NCI-H446 (cell line): ENCODE measurements at regions not wholly inside any gene's neighbourhood (a gene's known extent, or its start where the extent isn't known, plus 50 kb on each side); places are given as distances from the start of the nearest gene placed in this dataset.
"Not testable (repeated sequence)": the region's sequence is repeated elsewhere in the genome, so short reads cannot be mapped to it uniquely, and the experiment has no call there.

Experiments
- DNase-seq, 2 experiments: peaks; one replicate each; lab custom pipeline; 2025; lab: John Stamatoyannopoulos, UW

DNA sequence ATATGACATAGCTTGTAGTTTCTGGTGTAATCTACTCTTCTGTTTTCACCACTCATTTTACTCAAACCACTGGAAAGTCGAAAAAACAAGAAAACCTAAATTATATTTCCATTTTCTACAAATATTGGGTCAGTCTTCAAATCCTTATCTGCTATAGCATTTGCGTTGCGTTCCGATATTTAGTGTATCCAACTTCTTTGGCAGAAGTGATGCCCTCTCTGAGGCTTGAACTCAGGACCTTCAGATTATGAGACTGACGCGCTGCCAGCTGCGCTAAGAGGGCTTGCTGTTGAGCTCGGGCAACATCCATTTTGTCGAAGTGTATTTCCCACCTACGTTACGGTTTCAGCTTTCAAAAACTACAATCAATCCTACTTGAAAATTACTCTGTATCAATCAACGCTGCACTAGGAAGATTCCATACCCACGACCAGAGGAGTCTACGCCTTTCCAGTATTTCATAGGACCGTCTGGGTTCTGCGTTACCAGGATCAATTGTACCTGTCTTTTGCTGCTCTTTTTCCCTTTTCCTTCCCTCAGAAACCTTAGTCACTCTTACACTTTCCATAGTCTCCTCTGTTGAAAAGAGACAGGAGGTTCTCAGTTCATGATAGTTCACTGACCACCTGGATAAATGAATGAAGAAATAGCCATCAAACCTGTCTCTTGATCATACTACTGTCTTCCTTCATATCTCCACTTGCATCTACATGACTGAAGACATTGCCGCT is 140.5 kb upstream of the ZNF322 start:
- not testable (repeated sequence) for DNase-seq

DNA sequence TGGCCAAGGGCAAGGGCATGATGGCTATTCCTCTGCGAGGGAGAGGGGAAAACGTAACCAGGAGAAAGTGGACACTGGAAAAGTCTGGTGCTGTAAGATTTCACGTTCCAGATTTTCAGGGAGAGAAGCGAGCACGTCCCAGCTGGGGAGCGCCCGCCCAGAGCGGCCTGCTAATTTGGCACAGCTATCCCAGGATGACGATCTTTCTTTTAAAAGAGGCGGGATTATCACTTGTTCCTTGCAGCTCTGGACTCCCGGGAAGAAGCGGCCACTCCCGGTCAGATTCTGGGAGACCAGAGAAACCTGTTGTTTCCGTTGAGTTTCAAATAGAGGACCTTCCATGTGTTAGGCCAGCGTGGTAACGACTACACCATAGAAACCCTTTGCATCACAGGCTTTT is 144.2 kb upstream of the ZNF322 start:
- not testable (repeated sequence) for DNase-seq

DNA sequence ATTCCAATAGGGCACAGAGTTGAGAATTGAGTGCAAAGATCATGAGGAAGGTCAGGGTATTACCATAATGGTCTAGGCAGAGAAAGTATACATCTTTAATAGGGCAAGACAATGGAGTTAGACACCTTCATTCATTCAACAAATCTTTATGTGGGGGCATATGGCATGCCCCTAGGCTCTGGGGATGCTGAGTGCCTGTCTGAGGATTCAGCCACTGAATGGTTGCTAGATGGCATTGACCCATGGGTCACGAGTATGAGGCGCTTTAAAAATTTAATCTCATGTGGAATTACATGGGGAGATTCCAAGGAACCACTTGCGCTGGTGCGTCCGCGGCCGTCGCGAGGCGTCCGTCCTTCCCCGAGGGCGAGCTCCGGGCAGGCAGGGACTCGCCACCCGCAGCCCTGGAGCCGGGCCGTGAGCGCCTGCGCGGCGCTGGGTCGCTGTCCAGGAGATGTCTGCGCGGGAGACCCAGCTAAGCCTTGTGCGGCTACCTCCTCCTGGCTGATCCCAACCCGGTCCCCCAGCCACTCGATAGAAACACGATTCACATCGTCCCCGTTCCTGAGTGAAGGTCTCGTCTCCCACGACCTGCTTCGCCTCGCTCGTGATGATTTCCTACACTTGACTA is 152.1 kb upstream of the ZNF322 start:
- DNase-seq: not testable (repeated sequence)

DNA sequence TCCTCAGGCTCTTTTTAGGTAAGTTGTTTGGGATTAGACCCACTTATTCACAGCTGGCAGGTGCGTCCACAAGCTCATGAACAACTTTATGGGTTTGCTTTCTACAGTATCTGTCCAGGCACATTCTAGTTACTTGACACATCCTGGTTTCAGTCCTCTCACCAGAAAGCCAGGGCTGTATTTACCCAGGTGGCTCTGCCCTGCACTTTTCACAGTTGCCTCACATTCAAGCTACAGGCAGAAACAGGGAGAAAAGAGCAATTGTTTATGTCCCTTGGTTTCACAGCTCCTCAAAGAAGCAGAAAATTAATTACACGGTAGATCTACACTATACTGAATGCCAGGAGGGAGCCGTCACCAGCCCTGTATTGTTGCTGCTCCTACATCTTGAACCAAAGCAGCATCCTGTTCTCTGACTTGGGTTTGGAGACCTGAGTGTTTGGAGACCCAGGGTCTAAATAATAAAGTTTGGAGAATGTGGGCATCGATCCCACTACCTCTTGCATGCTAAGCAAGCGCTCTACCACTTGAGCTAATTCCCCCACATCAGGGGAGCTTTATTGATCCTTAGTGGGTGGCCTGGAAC is 159.2 kb upstream of the ZNF322 start:
- not testable (repeated sequence) for DNase-seq

DNA sequence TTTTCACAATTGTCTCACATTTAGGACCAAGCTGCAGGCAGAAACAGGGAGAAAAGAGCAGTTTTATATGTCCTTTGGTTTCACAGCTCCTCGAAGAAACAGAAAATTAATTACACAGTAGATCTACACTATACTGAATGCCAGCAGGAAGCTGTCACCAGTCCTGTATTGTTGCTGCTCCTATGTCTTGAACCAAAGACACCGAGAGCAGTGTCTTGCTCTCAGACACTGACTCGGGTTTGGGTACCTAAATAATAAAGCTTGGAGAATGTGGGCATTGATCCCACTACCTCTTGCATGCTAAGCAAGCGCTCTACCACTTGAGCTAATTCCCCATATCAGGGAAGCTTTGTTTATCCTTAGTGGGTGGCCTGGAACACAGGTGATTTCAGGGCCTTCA is 168.4 kb upstream of the ZNF322 start:
- DNase-seq: not testable (repeated sequence)

DNA sequence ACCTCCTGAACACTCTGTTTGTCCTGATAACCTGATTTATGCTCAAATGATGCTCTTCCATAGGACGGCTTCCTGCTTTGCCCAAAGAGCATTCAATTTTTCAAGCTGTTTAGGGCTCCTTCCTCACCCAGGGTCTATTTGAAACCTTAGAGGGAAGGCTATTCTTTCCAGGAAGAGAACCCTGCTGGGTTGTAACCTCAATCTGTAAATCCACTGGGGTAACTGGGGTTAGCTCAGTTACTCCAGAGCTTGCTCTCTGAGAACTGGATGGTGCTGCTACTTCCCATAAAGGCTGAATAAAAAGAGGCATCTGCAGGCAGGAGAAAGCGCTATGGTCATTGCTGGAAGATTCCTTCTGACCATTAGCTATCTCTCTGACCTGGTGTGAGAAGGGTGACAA is 169.9 kb upstream of the ZNF322 start:
- DNase-seq: not testable (repeated sequence)

DNA sequence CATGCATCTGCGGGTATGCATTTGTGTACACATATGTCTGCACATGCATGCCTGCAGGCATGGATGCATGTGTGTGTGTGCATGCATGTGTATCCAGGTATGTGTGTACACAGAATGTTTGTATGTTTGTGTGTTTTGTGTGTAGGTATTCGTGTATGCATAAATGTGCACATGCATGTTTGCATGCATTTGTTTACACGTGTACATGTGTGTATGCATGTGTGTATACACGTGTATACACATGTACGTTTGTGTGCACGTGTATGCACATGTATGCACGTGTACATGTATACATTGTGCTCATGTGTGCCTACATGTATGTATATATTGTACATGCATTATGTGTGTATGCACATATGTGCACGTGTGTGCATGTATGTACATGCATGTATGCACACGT is 171.4 kb upstream of the ZNF322 start:
- DNase-seq: not testable (repeated sequence)

DNA sequence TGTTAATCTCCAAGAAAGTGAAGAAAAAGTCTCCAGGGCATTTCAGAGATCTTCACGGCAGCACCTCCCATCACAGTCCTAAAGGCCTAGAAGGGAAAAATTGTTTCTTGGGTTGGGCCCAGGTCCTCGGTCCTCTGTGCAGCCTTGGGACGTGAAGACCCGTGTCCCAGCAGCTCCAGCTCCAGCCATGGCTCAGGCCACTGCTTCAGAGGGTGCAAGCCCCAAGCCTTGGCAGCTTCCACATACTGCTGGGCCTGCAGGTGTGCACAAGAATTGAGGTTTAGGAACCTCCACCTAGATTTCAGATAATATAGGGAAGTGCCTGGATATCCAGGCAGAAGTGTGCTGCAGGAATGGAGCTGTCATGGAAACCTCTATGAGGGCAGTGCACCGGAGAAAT is 176.2 kb upstream of the ZNF322 start:
- DNase-seq: not testable (repeated sequence)

DNA sequence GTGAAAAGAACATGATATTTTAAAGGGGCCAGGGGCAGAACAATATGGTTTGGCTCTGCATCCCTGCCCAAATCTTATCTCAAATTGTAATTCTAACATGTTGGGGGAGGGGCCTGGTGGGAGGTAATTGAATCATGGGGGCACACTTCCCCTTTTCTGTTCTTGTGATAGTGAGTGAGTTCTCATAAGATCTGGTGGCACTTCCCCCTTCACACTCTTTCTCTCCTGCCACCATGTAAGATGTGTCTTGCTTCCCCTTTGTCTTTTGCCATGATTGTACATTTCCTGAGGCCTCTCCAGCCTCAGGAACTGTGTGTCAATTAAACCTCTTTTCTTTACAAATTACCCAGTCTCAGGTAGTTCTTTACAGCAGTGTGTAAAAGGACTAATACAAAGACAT is 177.1 kb upstream of the ZNF322 start:
- not testable (repeated sequence) for DNase-seq

DNA sequence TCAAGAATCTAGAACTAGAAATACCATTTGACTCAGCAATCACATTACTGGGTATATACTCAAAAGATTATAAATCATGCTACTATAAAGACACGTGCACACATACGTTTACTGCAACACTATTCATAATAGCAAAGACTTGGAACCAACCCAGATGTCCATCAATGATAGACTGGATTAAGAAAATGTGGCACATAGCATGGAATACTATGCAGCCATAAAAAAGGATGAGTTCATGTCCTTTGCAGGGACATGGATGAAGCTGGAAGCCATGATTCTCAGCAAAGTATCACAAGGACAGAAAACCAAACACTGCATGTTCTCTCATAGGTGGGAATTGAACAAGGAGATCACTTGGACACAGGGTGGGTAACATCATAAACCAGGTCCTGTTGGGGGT is 185.3 kb upstream of the ZNF322 start:
- not testable (repeated sequence) for DNase-seq

DNA sequence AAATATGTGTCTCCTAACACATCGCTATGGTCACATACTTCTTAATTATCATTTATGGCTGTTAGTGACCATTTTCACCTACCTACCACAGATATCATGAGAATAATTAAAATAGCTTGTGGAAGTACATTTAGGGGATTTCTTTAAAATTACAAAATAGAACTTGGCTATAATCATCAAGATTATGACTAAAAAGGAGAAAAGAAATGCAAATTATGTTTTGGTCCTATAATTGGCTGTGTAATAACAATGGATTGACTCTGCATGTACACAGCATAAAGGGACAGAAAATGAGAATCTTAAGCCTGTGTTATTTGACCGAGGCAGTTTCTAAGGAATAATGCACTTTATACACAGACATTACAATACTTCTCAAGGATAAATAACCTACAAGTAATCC is 197.7 kb upstream of the ZNF322 start:
- not testable (repeated sequence) for DNase-seq

DNA sequence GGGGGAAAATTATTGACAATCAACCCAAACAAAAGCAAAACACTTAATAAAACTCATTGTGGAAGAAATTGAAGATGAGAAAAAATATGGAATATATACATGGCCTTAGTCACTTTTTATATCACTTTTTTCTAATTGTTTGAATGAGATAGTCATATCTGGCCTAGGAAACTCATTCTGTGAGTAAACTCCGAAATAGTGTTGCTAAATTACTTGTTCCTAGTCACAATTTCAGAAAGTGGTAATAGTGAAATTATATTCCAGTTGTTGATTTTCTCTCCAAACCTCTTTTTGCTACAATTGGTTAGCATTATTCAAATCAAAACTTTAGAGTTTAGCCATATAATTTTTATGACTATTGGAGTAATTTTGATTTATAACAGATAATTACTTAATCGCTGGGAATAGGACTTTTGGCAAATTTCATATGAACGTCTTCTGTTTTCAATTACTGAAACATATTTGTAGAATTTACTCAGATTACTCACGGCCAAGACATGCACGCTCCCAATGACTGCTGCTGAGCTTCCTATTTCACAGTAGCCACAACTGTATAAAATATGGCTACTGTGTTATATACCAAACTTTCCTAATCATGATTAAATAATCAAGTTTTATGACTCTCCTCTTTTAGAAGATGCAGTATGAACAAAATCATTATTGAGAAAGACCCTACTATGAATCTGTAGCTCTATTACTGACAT is 199.7 kb upstream of the ZNF322 start:
- not testable (repeated sequence) for DNase-seq

DNA sequence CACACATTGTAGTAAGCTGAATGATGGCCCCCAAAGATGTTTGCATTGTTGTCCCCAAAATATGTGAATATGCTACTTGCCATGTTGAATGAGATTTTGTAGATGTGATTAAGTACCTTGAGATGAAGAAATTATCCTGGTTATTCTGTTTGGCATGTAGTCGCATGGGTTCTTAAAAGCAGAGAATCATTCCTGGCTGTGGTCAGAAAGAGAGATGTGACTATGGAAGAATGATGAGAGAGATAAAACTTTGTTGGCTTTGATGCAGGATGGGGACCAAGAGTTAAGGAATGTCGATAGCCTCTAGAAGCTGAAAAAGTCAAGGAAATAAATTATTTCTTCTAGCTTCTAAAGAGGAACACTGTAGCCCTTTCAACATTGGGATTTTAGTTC is 200.2 kb upstream of the ZNF322 start:
- DNase-seq: not testable (repeated sequence)

DNA sequence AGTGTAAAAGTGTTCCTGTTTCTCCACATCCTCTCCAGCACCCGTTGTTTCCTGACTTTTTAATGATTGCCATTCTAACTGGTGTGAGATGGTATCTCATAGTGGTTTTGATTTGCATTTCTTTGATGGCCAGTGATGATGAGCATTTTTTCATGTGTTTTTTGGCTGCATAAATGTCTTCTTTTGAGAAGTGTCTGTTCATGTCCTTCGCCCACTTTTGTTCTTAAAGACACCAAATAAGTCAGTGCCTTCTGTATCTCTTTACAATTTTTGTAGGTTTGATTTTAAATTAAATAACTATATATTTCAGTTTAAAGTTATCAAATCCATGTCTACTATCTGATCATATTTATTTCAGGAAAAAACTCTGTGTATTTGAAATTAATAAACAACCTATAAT is 202.4 kb upstream of the ZNF322 start:
- not testable (repeated sequence) for DNase-seq

DNA sequence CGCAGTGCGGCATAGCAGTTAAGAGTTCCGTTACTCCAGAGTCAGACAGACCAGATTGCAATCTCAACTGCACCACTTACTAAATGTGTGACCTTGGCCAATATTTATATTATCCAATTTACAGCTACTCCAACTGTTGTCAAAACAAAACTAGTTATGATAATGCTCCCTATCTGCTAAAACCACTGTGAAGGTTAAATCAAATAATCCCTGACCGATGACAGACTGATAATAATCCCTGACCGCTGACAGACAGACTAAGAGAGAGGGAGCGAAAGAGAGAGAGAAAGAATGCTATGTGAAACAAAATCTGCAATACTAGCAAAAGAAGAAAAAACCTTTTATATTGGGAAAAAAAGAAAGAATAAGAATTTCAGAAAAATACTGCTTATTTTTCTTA is 204.1 kb upstream of the ZNF322 start:
- not testable (repeated sequence) for DNase-seq

DNA sequence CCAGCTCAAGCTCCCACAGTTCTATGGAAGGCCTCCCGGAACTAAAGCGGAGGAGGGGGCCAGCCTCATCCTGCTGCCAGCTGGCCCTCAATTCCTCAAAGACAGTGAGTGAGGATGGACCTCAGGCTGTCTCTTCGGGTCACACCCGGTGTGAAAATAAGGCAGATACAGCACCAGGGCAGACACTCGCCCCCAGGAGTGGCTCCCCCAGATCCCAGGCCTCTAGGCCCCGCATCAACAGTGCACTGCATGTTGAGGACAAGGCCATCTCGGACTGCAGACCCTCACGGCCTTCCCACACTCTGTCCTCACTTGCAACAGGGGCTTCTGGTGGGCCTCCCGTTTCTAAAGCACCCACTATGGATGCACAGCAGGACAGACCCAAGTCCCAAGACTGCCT is 239.2 kb upstream of the ZNF322 start:
- DNase-seq: not testable (repeated sequence)

DNA sequence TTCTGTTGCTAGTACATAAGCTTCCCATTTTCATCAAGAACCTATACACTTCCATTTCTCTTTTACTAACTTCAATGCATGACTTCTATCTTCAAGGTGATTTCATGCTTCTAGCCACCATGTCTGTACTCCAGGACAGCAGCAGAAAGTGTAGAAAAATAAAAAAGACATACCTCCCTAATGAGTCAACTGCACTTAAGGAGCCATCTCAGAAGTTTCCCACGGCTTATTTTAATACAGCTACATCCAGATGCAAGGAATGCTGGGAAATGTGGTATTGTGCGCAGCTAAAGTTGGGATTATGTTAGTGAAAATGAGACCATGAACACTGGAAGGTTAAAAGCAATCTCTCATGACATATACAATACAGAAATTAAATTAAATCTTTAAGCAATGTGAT is 264.7 kb upstream of the ZNF322 start:
- DNase-seq: not testable (repeated sequence)

DNA sequence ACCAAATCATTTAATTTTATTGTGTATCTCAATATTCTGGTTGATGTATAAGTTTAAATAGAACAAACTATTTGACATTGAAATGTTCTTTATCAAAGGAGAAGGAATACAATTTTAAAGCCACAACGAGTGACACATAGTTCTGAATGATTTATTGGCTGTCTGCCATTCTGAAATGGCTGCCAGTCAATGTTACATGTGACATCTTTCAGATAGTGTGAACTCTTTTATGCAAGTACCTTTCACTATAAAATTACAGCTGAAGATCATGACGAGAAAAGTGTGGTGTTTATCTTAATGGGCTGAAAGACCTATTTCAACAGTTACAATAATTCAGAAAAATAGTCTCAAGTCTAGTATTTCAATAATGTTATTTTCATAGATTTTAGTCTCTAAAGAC is 268.6 kb upstream of the ZNF322 start:
- DNase-seq: not testable (repeated sequence)

DNA sequence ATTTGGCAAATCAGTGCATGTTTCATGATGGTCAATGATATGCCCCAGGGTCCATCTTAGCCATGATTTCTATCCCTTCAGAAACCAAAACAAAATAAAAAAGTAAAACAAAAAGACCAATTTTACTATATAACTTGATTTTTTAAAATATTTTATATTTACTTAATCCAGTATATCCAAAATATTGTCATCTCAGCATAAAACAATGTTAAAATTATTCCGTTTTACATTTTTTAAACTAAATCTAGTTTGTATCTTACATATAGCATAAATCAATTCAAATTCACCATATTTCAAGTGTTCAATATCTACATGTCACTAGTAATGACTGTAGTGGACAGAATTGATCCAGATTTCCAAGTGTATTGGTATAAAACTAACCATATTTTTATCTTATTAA is 277.7 kb upstream of the ZNF322 start:
- DNase-seq: not testable (repeated sequence)

DNA sequence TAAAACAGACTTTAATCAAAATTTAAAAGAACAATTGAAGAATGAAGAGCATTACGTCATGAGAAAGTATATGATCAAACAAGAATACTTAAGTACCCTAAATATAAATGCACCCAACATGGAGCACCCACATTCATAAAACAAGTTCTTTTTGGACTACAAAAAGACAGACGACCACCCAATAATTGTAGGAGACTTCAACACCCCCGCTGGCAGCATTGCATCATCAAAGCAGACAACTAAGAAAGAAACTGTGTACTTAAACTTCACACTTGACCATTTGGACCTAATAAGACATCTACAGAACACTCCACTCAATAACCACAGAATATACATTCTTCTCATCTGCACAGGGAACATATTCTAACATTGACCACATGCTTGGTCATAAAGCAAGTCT is 291.7 kb upstream of the ZNF322 start:
- not testable (repeated sequence) for DNase-seq

DNA sequence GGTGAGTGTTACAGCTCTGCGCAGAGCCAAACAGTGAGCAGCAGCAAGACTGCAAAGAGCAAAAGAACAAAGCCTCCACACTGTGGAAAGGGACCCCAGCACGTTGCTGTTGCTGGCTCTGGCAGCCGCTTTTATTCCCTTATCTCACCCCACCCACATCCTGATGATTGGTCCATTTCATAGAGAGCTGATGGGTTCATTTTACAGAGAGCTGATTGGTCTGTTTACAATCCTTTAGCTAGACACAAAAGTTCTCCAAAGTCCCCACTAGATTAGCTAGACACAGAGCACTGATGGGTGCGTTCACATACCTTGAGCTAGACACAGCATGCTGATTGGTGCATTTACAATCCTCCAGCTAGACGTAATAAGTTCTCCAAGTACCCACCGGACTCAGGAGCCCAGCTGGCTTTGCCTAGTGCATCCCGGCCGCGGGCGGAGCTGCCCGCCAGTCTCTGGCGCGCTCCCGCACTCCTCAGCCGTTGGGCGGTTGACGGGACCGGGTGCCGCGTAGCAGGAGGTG is 291.4 kb upstream of the PRSS16 start:
- peak; percentile 70 to 90 for DNase-seq

DNA sequence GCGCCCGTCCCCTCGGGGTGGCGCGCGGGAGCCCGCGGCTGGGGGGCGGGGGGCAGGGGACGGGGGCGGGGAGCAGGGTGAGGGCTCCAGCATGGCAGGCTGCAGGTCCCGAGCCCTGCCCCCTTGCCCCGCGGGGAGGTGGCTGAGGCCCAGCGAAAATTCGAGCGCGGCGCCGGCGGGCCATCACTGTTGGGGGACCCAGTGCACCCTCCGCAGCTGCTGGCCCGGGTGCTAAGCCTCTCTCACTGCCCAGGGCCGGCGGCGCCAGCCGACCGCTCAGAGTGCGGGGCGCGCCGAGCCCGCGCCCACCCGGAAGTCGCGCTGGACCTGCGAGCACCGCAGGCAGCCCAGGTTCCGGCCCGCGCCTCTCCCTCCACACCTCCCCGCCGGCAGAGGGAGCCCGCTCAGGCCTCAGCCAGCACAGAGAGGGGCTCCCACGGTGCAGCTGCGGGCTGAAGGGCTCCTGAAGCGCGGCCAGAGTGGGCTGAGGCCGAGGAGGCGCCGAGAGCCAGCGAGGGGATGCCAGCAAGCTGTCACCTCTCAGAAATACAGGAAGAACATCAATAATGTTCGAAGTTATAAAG is 290.8 kb upstream of the PRSS16 start:
- DNase-seq: peak; percentile 64 to 77
